Colonic mucosa (tissue), 4 donors: ENCODE measurements at regions not wholly inside any gene's neighbourhood (a gene's known extent, or its start where the extent isn't known, plus 50 kb on each side); places are given as distances from the start of the nearest gene placed in this dataset.

Experiments
- DNase-seq: peaks from one replicate; pipeline ENCODE4 v3.0.0-alpha.2; 2020
- H3K27ac ChIP-seq: fragments of 200-600 bp; one replicate; pipeline ENCODE4 v1.8.0; 2021
- H3K27me3 ChIP-seq: fragments of 200-600 bp; one replicate; pipeline ENCODE4 v1.8.0; 2021
- H3K36me3 ChIP-seq: fragments of 200-600 bp; one replicate; pipeline ENCODE4 v1.8.0; 2021
- H3K4me1 ChIP-seq: fragments of 200-600 bp; one replicate; pipeline ENCODE4 v1.8.0; 2021; ENCODE audit warnings: mild to moderate bottlenecking
- H3K4me3 ChIP-seq: fragments of 200-600 bp; one replicate; pipeline ENCODE4 v1.8.0; 2021
- H3K9ac ChIP-seq, 2 donors: one replicate each; pipeline ENCODE4 v1.7.0; 2013; ENCODE audit warnings: control low read depth in 2 of 2, low read depth in 2 of 2, low read length in 2 of 2
- H3K9me3 ChIP-seq: fragments of 200-600 bp; one replicate; pipeline ENCODE4 v1.8.0; 2021
- CTCF ChIP-seq: fragments of 200-600 bp; IDR thresholded peaks from one replicate; pipeline ENCODE4 v1.8.0; 2022; ENCODE audit warnings: antibody characterized with exemption, mild to moderate bottlenecking
- intact Hi-C: fragments of 100-400 bp; cut with DNase I; formaldehyde crosslinking; loops from one replicate; pipeline ENCODE4 v1.14.1; 2022
- donor health status: healthy.
- donor health status: DM: no; HTN: no; CAD: no.
- donor health status: DM: no; HTN: no; CAD: no.

GRCh38 chr6:169388395-169389166, 134.9 kb upstream of the THBS2 start:
- intact Hi-C loops, result no loop called here
- Histone ChIP-seq H3K9me3 (no peaks in the 10 kb centered on the region), H3K4me3 (no peak overlapping the region), H3K36me3 (no peaks in the 10 kb centered on the region), H3K27ac (no peak overlapping the region), H3K9ac (no peak overlapping the region), H3K4me1 (no peaks in the 10 kb centered on the region), H3K27me3 (no peaks in the 10 kb centered on the region)
- no peak for TF ChIP-seq CTCF
- DNase-seq, result no peak

GRCh38 chr6:169387809-169388383, 134.2 kb upstream of the THBS2 start:
- intact Hi-C loops, result no loop called here

GRCh38 chr6:169386411-169387057, 132.9 kb upstream of the THBS2 start:
- intact Hi-C loops, result no loop called here
- Histone ChIP-seq H3K9me3 (no peaks in the 10 kb centered on the region), H3K4me1 (no peaks in the 10 kb centered on the region), H3K9ac (no peak overlapping the region), H3K27me3 (no peaks in the 10 kb centered on the region), H3K36me3 (no peaks in the 10 kb centered on the region), H3K27ac (no peak overlapping the region), H3K4me3 (no peak overlapping the region)
- no peak for TF ChIP-seq CTCF
- DNase-seq, result no peak

More at GRCh38 chr6:169387809-169388383, 134.2 kb upstream of the THBS2 start:
- Histone ChIP-seq H3K36me3 (no peaks in the 10 kb centered on the region), H3K4me1 (no peaks in the 10 kb centered on the region), H3K27ac (no peak overlapping the region), H3K9me3 (no peaks in the 10 kb centered on the region), H3K9ac (no peak overlapping the region), H3K27me3 (no peaks in the 10 kb centered on the region), H3K4me3 (no peak overlapping the region)
- TF ChIP-seq CTCF, result no peak
- DNase-seq, result no peak

- H3K27me3 ChIP-seq, result no peaks in the 10 kb centered on the region
- no peaks in the 10 kb centered on the region for H3K36me3 ChIP-seq
- H3K27ac ChIP-seq, result no peak overlapping the region
- H3K4me3 ChIP-seq, result no peak overlapping the region
- no peaks in the 10 kb centered on the region for H3K9me3 ChIP-seq
- intact Hi-C loops, result no loop called here
- DNase-seq, result no peak
- no peak for TF ChIP-seq CTCF
- no peak overlapping the region for H3K9ac ChIP-seq
- H3K4me1 ChIP-seq, result no peaks in the 10 kb centered on the region
Measured at GRCh38 chr6:169385237-169385880, 131.7 kb upstream of the THBS2 start.

- intact Hi-C loops, result no loop called here
- H3K27ac ChIP-seq, result no peak overlapping the region
- no peak overlapping the region for H3K9ac ChIP-seq
- no peaks in the 10 kb centered on the region for H3K36me3 ChIP-seq
- H3K4me3 ChIP-seq, result no peak overlapping the region
- no peaks in the 10 kb centered on the region for H3K9me3 ChIP-seq
- H3K27me3 ChIP-seq, result no peaks in the 10 kb centered on the region
- no peak for DNase-seq
- no peaks in the 10 kb centered on the region for H3K4me1 ChIP-seq
- TF ChIP-seq CTCF, result no peak
Measured at GRCh38 chr6:169384291-169384690, 130.6 kb upstream of the THBS2 start.
